ENCODE measurements at regions not wholly inside any gene's neighbourhood (a gene's known extent, or its start where the extent isn't known, plus 50 kb on each side); places are given as distances from the start of the nearest gene placed in this dataset.
"Not testable (repeated sequence)": the region's sequence is repeated elsewhere in the genome, so short reads cannot be mapped to it uniquely, and the experiment has no call there.

DNA sequence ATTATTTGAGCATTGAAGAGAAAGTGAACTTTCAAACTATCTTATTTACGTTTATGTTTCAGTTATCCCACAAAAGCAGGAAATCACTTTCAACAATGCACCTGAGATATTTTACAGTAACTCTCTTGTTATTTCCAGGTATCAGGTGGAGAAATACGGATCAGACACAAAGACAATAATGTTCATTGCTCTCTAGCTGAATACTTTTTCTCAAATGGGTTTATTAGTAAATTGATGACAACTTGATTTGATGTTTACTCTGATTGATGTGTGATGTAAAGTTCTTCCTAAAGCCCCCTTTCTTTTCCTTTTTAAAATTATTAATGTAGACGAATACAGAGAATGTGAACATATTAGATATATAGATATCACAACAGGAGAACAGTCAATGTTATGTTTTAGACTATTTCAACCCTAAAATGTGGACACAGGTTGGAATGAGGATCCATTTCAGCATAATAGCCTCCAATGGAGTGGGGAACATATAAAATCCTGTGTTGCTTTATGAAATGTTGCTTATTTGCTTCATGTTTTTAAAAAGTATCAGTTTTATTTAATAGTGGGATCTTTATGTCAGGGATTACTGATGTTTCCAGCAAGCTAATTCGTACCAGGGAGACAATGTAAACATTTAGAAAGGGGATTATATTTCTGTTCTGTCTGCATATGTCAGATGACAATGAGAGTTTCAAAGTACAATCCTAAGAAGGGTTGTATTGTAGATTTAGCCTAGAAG lies 1522.3 kb upstream of the TPTE start:
- 27% methylated on average over 4 of the region's 4 CpGs for WGBS, 2 donors
- H3K27ac ChIP-seq: no peak overlapping the region
- H3K27me3 ChIP-seq: no peaks in the 10 kb centered on the region
- DNase-seq (ENCODE audit: low spot score in 2 of 2): no peak
- peaks cover 0 to 17% (median 0%) of the 10 kb centered on the region in 4 donors for H3K9me3 ChIP-seq
- no peaks in the 10 kb centered on the region for H3K4me1 ChIP-seq
- TF ChIP-seq CTCF (IDR thresholded peaks at IDR 0.05) (no peak), EP300 (IDR thresholded peaks at IDR 0.05) (no peak), POLR2A (IDR thresholded peaks at IDR 0.05) (no peak)
- no peak overlapping the region for H3K4me3 ChIP-seq
- H3K36me3 ChIP-seq: no peaks in the 10 kb centered on the region

- peaks cover 0 to 17% (median 0%) of the 10 kb centered on the region in 4 donors for H3K9me3 ChIP-seq
- H3K4me1 ChIP-seq; H3K4me3 ChIP-seq; H3K27ac ChIP-seq; H3K27me3 ChIP-seq; DNase-seq (ENCODE audit: low spot score in 2 of 2); H3K36me3 ChIP-seq: not testable (repeated sequence)
- 8 to 11% methylated on average over 1 of the region's 1 CpG for WGBS, 2 donors
Measured at GRCh38 chr21:9000132-9000531, 1521.3 kb upstream of the TPTE start.

DNA sequence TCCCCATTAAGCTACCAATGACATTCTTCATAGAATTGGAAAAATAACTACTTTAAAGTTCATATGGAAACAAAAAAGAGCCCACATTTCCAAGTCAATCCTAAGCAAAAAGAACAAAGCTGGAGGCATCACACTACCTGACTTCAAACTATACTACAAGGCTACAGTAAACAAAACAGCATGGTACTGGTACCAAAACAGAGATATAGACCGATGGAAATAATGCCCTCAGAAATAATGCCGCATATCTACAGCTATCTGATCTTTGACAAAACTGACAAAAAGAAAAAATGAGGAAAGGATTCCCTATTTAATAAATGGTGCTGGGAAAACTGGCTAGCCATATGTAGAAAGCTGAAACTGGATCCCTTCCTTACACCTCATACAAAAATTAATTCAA lies 1520.7 kb upstream of the TPTE start:
- not testable (repeated sequence) for H3K36me3 ChIP-seq; H3K4me3 ChIP-seq; H3K27me3 ChIP-seq; H3K27ac ChIP-seq; H3K4me1 ChIP-seq; DNase-seq (ENCODE audit: low spot score in 2 of 2)
- H3K9me3 ChIP-seq: peaks cover 0 to 17% (median 0%) of the 10 kb centered on the region in 4 donors
- 72 to 78% methylated on average over 2 of the region's 2 CpGs for WGBS, 2 donors

- 59 to 64% methylated on average over 5 of the region's 5 CpGs for whole genome bisulfite sequencing, 2 donors
- H3K4me3 ChIP-seq: not testable (repeated sequence)
Measured at GRCh38 chr21:9001890-9002663, 1519.3 kb upstream of the TPTE start.

DNA sequence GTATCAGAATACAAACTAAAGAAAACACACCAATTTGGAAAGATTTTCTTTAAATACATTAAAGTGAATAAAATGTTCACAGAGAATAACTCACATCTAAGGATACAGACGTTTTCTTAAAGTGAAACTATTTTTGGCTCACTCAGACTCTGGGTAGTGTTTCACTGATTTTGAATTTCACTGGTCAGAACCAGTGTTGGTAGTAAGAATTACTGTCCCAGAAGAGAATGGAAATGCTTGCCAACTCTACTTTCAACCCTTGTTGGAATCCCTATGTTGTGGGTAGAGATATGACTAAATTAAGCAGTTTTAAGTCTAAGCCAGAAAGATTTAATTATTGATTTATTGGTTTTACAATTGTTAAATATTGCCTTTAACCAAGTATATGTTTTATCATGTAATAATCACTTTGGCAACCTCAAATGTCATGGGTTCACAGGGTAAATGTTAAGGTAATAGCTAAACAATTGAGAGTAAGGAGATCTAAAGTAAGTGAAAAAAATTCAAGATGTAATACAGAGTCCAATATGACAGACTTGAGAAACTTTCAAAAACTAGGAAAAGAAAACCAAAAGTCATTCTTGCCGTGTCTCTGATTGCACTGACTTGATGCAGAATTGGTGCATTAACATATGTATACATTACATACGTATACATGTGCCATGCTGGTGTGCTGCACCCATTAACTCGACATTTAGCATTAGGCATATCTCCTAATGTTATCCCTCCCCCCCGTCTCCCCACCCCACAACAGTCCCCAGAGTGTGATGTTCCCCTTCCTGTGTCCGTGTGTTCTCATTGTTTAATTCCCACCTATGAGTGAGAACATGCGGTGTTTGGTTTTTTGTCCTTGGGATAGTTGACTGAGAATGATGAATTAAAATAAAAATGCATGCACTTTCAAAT lies 1517.2 kb upstream of the TPTE start:
- not testable (repeated sequence) for H3K4me1 ChIP-seq; H3K27me3 ChIP-seq; H3K4me3 ChIP-seq; H3K36me3 ChIP-seq; H3K27ac ChIP-seq; DNase-seq (ENCODE audit: low spot score in 2 of 2)
- 47 to 51% methylated on average over 7 of the region's 7 CpGs for WGBS, 2 donors
- peaks cover 0 to 17% (median 0%) of the 10 kb centered on the region in 4 donors for H3K9me3 ChIP-seq

More at GRCh38 chr21:9001890-9002663, 1519.3 kb upstream of the TPTE start:
- not testable (repeated sequence) for H3K36me3 ChIP-seq; H3K27ac ChIP-seq; H3K4me1 ChIP-seq; H3K27me3 ChIP-seq; DNase-seq (ENCODE audit: low spot score in 2 of 2)
- peaks cover 0 to 17% (median 0%) of the 10 kb centered on the region in 4 donors for H3K9me3 ChIP-seq

DNA sequence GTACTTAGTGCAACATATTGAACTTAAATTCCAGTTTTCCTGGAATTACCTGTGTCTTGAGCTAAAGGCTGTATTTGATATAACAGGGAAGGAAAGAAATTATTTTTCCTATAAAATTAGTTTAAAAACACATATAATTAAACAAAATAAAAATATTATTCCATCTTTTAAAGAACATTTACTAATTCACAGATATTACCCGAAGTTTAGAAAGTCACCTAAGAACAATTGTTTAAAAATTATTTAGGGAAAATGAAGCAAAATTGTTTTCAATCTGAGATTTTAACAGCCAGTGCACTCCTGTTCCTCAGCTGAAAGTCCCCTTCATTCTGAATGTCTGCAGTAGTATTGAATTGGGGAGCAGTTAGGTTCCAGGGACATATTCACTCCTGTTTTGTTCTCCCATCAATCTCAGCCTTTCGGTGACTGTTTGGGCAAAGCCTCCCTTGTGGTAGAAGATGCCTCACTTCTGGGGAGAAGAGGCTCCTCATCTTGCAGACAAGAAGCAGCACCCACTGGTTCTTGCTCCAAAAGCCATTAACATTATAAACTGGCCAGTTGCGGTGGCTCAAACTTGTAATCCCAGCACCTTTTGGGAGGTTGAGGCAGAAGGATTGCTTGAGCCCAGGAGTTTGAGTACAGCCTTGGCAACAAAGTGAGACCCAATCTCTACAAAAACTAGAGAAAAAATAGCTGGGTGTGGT lies 1516.4 kb upstream of the TPTE start:
- not testable (repeated sequence) for DNase-seq (ENCODE audit: low spot score in 2 of 2)

DNA sequence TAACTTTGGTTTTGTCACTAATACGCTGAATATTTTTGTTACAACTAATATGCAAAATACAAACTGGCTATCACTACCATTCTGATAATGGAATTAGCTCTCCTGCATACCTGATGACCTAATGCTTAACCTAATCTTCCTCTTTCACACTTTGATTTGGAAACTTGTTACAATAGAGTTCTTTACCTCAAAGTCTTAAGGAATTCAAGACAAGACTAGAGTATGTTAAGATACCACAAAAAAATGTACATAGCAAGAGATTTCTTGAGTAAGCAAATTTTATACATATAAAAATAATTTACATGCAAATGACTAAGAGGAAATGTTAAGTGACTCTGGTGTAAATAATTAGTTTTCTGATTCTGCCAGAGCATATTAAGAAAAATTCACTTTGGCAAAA lies 1515.7 kb upstream of the TPTE start:
- peaks cover 0 to 13% (median 0%) of the 10 kb centered on the region in 4 donors for H3K9me3 ChIP-seq
- not testable (repeated sequence) for H3K36me3 ChIP-seq; H3K27me3 ChIP-seq; DNase-seq (ENCODE audit: low spot score in 2 of 2); H3K4me3 ChIP-seq; H3K27ac ChIP-seq; H3K4me1 ChIP-seq
- WGBS, 2 donors: 57 to 61% methylated on average over 1 of the region's 1 CpG

More for the DNA sequence above, 1516.4 kb upstream of the TPTE start:
- H3K4me1 ChIP-seq, H3K4me3 ChIP-seq, H3K27ac ChIP-seq, H3K36me3 ChIP-seq, H3K27me3 ChIP-seq: not testable (repeated sequence)
- H3K9me3 ChIP-seq: peaks cover 0 to 17% (median 0%) of the 10 kb centered on the region in 4 donors
- 55 to 67% methylated on average over 3 of the region's 3 CpGs for WGBS, 2 donors

DNA sequence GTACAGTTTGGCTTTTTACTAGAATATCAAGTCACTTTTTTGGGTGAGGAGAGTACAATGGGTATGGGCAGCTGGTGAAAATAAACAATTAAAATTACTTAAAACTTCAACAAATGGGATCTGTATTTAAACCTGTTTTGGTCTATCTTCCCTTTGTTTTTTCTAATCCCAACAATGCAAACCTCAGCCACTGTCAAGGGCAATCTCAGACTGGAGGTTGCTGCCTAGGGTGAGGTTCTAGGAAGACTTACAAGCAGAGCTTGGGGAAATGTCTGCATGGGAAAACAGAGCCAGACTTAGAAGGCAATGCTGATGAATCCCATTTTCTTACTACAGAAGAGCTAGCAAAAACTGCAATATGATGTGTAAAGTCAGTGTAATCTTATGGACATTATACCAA lies 1515.3 kb upstream of the TPTE start:
- H3K4me3 ChIP-seq; H3K36me3 ChIP-seq; H3K27ac ChIP-seq; DNase-seq (ENCODE audit: low spot score in 2 of 2); H3K27me3 ChIP-seq; H3K4me1 ChIP-seq; H3K9me3 ChIP-seq: not testable (repeated sequence)

DNA sequence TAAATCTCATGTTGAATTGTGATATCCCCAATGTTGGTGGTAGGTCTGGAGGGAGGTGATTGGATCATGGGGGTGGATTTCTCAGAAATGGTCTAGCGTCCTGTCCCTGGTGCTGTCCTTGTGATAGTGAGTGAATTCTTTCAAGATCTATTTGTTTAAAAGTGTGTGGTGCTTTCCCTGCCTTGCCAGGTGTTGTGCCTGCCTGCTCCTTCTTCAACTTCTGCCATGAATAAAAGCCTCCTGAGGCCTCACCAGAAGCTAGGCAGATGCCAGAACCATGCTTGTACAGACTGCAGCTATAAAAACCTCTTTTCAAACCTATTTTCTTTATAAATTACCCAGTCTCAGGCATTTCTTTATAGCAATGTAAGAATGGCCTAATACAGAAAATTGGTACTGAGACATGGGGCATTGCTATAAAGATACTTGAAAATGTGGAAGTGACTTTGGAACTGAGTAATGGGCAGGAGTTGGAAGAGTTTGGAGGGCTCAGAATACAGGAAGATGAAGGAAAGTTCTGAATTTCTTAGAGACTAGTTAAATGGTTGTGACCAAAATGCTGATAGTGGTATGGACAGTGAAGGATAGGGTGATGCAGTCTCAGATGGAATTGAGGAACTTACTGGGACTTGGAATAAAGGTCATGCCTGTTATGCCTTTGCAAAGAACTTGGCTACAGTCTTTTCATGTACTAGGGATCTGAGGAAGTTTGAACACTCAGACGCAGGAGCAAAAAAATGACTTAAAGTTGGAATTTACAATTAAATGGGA lies 1514.6 kb upstream of the TPTE start:
- H3K27me3 ChIP-seq; H3K4me1 ChIP-seq; DNase-seq (ENCODE audit: low spot score in 2 of 2); H3K4me3 ChIP-seq; H3K9me3 ChIP-seq; H3K27ac ChIP-seq; H3K36me3 ChIP-seq: not testable (repeated sequence)
- 47 to 49% methylated on average over 2 of the region's 2 CpGs for WGBS, 2 donors
